ENCODE measurements at regions not wholly inside any gene's neighbourhood (a gene's known extent, or its start where the extent isn't known, plus 50 kb on each side); places are given as distances from the start of the nearest gene placed in this dataset.

GRCh38 chr12:67559751-67560150, 88.8 kb upstream of the DYRK2 start:
- Histone ChIP-seq H3K36me3 (no peaks in the 10 kb centered on the region; a peak in 1 of 22 replicates), H3K4me2 (no peak overlapping the region), H3K27ac (no peak overlapping the region), H4K20me1 (no peaks in the 10 kb centered on the region), H3K27me3 (no peaks in the 10 kb centered on the region), H3K9ac (no peak overlapping the region), H3K4me3 (no peak overlapping the region), H3K4me1 (peaks cover 0 to 9% (median 0%) of the 10 kb centered on the region in 10 experiments; a peak in 1 of 20 replicates), H3K9me3 (replicated peaks in 1 of 11) (peaks cover 18 to 46% (median 29%) of the 10 kb centered on the region in 11 experiments; a peak in 21 of 22 replicates)
- TF ChIP-seq Cebpa-rat (IDR thresholded peaks at IDR 0.05) = no peak

GRCh38 chr12:67562513-67563287, 85.8 kb upstream of the DYRK2 start:
- Histone ChIP-seq H3K4me2 (no peak overlapping the region), H3K36me3 (no peaks in the 10 kb centered on the region; a peak in 2 of 22 replicates), H3K9ac (no peak overlapping the region), H4K20me1 (no peaks in the 10 kb centered on the region), H3K9me3 (replicated peaks in 1 of 11) (peaks cover 13 to 50% (median 26%) of the 10 kb centered on the region in 11 experiments), H3K4me1 (no peaks in the 10 kb centered on the region), H3K27ac (no peak overlapping the region), H3K4me3 (no peak overlapping the region), H3K27me3 (no peaks in the 10 kb centered on the region)
- TF ChIP-seq Cebpa-rat (IDR thresholded peaks at IDR 0.05) = no peak

- no peak for TF ChIP-seq Cebpa-rat (IDR thresholded peaks at IDR 0.05)
- Histone ChIP-seq H4K20me1 (no peaks in the 10 kb centered on the region), H3K4me2 (no peak overlapping the region), H3K27ac (no peak overlapping the region), H3K27me3 (no peaks in the 10 kb centered on the region), H3K36me3 (no peaks in the 10 kb centered on the region; a peak in 1 of 22 replicates), H3K9me3 (replicated peaks in 1 of 11) (peaks cover 0 to 16% (median 6%) of the 10 kb centered on the region in 11 experiments; a peak in 16 of 22 replicates), H3K4me1 (no peaks in the 10 kb centered on the region), H3K4me3 (no peak overlapping the region), H3K9ac (no peak overlapping the region)
Measured at GRCh38 chr12:67568055-67568454, 80.5 kb upstream of the DYRK2 start.

GRCh38 chr12:67572492-67572891, 76.1 kb upstream of the DYRK2 start:
- H3K4me2 ChIP-seq = no peak overlapping the region
- H4K20me1 ChIP-seq = no peaks in the 10 kb centered on the region
- H3K4me3 ChIP-seq = no peak overlapping the region
- H3K36me3 ChIP-seq = no peaks in the 10 kb centered on the region
- no peak overlapping the region for H3K9ac ChIP-seq
- TF ChIP-seq Cebpa-rat (IDR thresholded peaks at IDR 0.05) = no peak
- no peaks in the 10 kb centered on the region for H3K27me3 ChIP-seq
- no peak overlapping the region for H3K27ac ChIP-seq
- H3K4me1 ChIP-seq = no peaks in the 10 kb centered on the region
- H3K9me3 ChIP-seq (replicated peaks in 1 of 11) = peaks cover 0 to 2% (median 0%) of the 10 kb centered on the region in 11 experiments; a peak in 8 of 22 replicates

GRCh38 chr12:67573566-67573965, 75.0 kb upstream of the DYRK2 start:
- Histone ChIP-seq H3K9ac (no peak overlapping the region), H3K9me3 (replicated peaks in 1 of 11) (peaks cover 4 to 12% (median 9%) of the 10 kb centered on the region in 11 experiments; a peak in 19 of 22 replicates), H3K27me3 (no peaks in the 10 kb centered on the region), H3K36me3 (no peaks in the 10 kb centered on the region), H3K4me3 (no peak overlapping the region), H3K4me1 (peaks cover 0 to 6% (median 3%) of the 10 kb centered on the region in 10 experiments; a peak in 16 of 20 replicates), H3K27ac (no peak overlapping the region), H4K20me1 (no peaks in the 10 kb centered on the region), H3K4me2 (no peak overlapping the region)
- no peak for TF ChIP-seq Cebpa-rat (IDR thresholded peaks at IDR 0.05)

GRCh38 chr12:67578976-67579661, 69.4 kb upstream of the DYRK2 start:
- Histone ChIP-seq H3K4me1 (peaks cover 10 to 17% (median 15%) of the 10 kb centered on the region in 10 experiments), H3K27ac (peak overlapping the region in 9 of 11 experiments; percentile 5 to 61 (median 46); a peak in 16 of 22 replicates), H3K4me2 (peak overlapping the region; percentile 23 to 68 (median 52); a peak in 21 of 22 replicates), H3K36me3 (no peaks in the 10 kb centered on the region), H3K9ac (no peak overlapping the region; a peak in 2 of 22 replicates), H3K4me3 (no peak overlapping the region; a peak in 1 of 20 replicates), H3K27me3 (no peaks in the 10 kb centered on the region), H4K20me1 (no peaks in the 10 kb centered on the region), H3K9me3 (replicated peaks in 1 of 11) (peaks cover 4 to 14% (median 9%) of the 10 kb centered on the region in 11 experiments; a peak in 19 of 22 replicates)
- peak in 7 of 11 experiments; percentile 15 to 88 (median 53); a peak in 7 of 22 replicates for TF ChIP-seq Cebpa-rat (IDR thresholded peaks at IDR 0.05)

- no peaks in the 10 kb centered on the region for H3K27me3 ChIP-seq
- H4K20me1 ChIP-seq = no peaks in the 10 kb centered on the region
- peaks cover 4 to 14% (median 9%) of the 10 kb centered on the region in 11 experiments; a peak in 19 of 22 replicates for H3K9me3 ChIP-seq (replicated peaks in 1 of 11)
- peak overlapping the region in 6 of 11 experiments; percentile 33 to 61 (median 46); a peak in 10 of 22 replicates for H3K27ac ChIP-seq
- H3K4me1 ChIP-seq = peaks cover 10 to 17% (median 15%) of the 10 kb centered on the region in 10 experiments
- H3K4me3 ChIP-seq = no peak overlapping the region
- no peak overlapping the region for H3K9ac ChIP-seq
- peak overlapping the region; percentile 23 to 68 (median 52); a peak in 18 of 22 replicates for H3K4me2 ChIP-seq
- no peak for TF ChIP-seq Cebpa-rat (IDR thresholded peaks at IDR 0.05)
- H3K36me3 ChIP-seq = no peaks in the 10 kb centered on the region
Measured at GRCh38 chr12:67579662-67580003, 68.9 kb upstream of the DYRK2 start.

- Histone ChIP-seq H3K36me3 (no peaks in the 10 kb centered on the region), H3K27me3 (no peaks in the 10 kb centered on the region), H3K4me3 (no peak overlapping the region), H3K9me3 (replicated peaks in 1 of 11) (peaks cover 4 to 14% (median 9%) of the 10 kb centered on the region in 11 experiments; a peak in 19 of 22 replicates), H3K4me2 (no peak overlapping the region), H3K9ac (no peak overlapping the region), H4K20me1 (no peaks in the 10 kb centered on the region), H3K4me1 (peaks cover 10 to 17% (median 15%) of the 10 kb centered on the region in 10 experiments), H3K27ac (no peak overlapping the region)
- no peak for TF ChIP-seq Cebpa-rat (IDR thresholded peaks at IDR 0.05)
Measured at GRCh38 chr12:67582238-67582834, 66.2 kb upstream of the DYRK2 start.

- Histone ChIP-seq H3K4me2 (no peak overlapping the region), H3K9me3 (replicated peaks in 1 of 11) (peaks cover under 1 to 10% (median 5%) of the 10 kb centered on the region in 11 experiments; a peak in 19 of 22 replicates), H3K36me3 (no peaks in the 10 kb centered on the region), H4K20me1 (no peaks in the 10 kb centered on the region), H3K27ac (no peak overlapping the region), H3K27me3 (no peaks in the 10 kb centered on the region), H3K4me1 (peaks cover 10 to 17% (median 15%) of the 10 kb centered on the region in 10 experiments), H3K9ac (no peak overlapping the region), H3K4me3 (no peak overlapping the region)
- TF ChIP-seq Cebpa-rat (IDR thresholded peaks at IDR 0.05) = no peak
Measured at GRCh38 chr12:67582844-67583243, 65.7 kb upstream of the DYRK2 start.
